ENCODE measurements at regions not wholly inside any gene's neighbourhood (a gene's known extent, or its start where the extent isn't known, plus 50 kb on each side); places are given as distances from the start of the nearest gene placed in this dataset.
A peak's percentile ranks its signal among the peaks of the same experiment; 100 is the strongest.

DNA sequence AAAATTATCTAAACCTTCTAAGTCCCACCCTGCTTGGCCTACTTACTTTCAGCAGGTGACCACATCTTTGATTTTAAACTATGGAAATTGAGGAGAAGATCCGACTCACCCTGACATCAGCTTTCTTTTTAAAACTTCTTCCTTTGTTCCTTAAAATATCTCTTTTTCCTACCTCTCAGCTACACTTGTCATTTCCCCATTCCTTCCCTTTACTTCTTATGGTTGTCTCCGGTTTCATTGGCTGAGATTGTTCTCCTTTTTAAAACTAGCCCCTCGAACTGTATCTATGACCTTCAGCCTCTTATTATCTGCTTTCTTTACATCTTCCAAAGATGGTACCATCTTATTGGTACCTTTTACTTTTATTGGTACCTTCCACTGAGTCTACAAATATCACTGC is 87.8 kb upstream of the NRIP1 start:
- peaks cover 9% of the 10 kb centered on the region for H3K27me3 Mint-ChIP-seq (ENCODE audit: low read depth, poor library complexity)
- no peak for TF ChIP-seq CTCF (IDR thresholded peaks at IDR 0.05)
- H3K27ac Mint-ChIP-seq = peak overlapping the region; percentile 0
- DNase-seq = no peak
- no peak overlapping the region for H3K4me3 Mint-ChIP-seq
- peaks cover 26% of the 10 kb centered on the region for H3K9me3 Mint-ChIP-seq
- peaks cover 12% of the 10 kb centered on the region for H3K36me3 Mint-ChIP-seq (ENCODE audit: low read depth)
- H3K4me1 Mint-ChIP-seq = no peaks in the 10 kb centered on the region

DNA sequence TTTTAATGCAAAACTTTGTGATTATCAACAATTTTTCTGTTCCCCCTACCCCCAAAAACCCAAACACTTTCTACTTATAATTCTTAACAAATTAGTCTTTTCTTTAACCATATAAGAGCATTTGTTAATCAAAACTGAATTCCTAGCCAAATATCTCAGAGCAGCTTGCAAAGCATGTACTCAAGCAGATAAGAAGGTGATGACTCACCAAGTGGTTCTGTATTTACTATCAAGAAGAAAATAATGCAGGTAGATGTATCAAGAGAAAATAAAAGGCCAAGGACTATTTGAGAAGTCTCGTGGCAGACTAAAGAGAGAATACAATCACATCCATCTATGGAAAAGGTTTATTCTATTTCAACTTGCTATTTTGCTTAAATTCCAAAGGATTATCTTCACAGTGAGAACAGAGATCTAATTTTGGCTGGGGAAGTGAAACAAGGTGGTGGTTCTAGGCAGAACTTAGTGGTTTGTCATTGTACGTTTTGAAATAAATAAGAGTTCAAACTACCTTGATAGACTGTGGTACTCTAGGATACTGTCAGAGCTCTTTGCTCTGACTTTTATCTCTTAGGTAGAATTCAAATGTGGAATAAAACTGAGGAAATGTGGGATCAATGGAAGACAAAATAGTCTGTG is 94.7 kb upstream of the NRIP1 start:
- Mint-ChIP-seq H3K27ac (no peak overlapping the region), H3K27me3 (ENCODE audit: low read depth, poor library complexity) (peaks cover 2% of the 10 kb centered on the region), H3K36me3 (ENCODE audit: low read depth) (peaks cover 15% of the 10 kb centered on the region), H3K4me3 (no peak overlapping the region), H3K4me1 (no peaks in the 10 kb centered on the region), H3K9me3 (peaks cover 27% of the 10 kb centered on the region)
- no peak for DNase-seq
- TF ChIP-seq CTCF (IDR thresholded peaks at IDR 0.05) = no peak

GRCh38 chr21:15160136-15160535 is 95.3 kb upstream of the NRIP1 start:
- no peak for DNase-seq
- Mint-ChIP-seq H3K4me3 (no peak overlapping the region), H3K36me3 (ENCODE audit: low read depth) (peaks cover 15% of the 10 kb centered on the region), H3K4me1 (no peaks in the 10 kb centered on the region), H3K27ac (no peak overlapping the region), H3K27me3 (ENCODE audit: low read depth, poor library complexity) (peaks cover 6% of the 10 kb centered on the region), H3K9me3 (peaks cover 27% of the 10 kb centered on the region)
- TF ChIP-seq CTCF (IDR thresholded peaks at IDR 0.05) = no peak

DNA sequence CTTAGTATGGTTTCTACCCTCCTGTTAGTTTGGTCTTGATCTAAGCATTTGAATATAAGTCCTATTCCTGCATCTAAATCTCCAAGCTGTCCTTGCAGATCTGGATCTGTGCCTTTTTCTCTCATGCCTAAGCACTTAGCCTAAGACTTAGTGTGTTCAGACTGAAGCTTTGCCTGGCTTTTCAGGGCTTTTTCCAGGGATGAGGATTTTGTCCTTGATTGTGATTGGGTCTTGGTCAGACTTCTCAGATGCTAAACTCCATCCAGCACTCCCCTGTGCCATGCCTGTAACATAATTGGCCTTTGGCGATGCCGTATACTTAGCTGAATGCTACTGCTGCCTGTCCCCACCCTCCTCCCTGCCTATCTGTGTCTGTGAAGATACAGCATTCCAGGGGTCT is 98.1 kb upstream of the NRIP1 start:
- Mint-ChIP-seq H3K4me1 (no peaks in the 10 kb centered on the region), H3K36me3 (ENCODE audit: low read depth) (peaks cover 4% of the 10 kb centered on the region), H3K27me3 (ENCODE audit: low read depth, poor library complexity) (peaks cover 3% of the 10 kb centered on the region), H3K4me3 (no peak overlapping the region), H3K9me3 (peaks cover 6% of the 10 kb centered on the region), H3K27ac (no peak overlapping the region)
- no peak for DNase-seq
- no peak for TF ChIP-seq CTCF (IDR thresholded peaks at IDR 0.05)

- peaks cover 3% of the 10 kb centered on the region for H3K27me3 Mint-ChIP-seq (ENCODE audit: low read depth, poor library complexity)
- no peaks in the 10 kb centered on the region for H3K36me3 Mint-ChIP-seq (ENCODE audit: low read depth)
- peaks cover 11% of the 10 kb centered on the region for H3K9me3 Mint-ChIP-seq
- no peaks in the 10 kb centered on the region for H3K4me1 Mint-ChIP-seq
- no peak for DNase-seq
- no peak for TF ChIP-seq CTCF (IDR thresholded peaks at IDR 0.05)
- H3K27ac Mint-ChIP-seq = no peak overlapping the region
- no peak overlapping the region for H3K4me3 Mint-ChIP-seq
Measured at GRCh38 chr21:15164273-15164672, 99.5 kb upstream of the NRIP1 start.

DNA sequence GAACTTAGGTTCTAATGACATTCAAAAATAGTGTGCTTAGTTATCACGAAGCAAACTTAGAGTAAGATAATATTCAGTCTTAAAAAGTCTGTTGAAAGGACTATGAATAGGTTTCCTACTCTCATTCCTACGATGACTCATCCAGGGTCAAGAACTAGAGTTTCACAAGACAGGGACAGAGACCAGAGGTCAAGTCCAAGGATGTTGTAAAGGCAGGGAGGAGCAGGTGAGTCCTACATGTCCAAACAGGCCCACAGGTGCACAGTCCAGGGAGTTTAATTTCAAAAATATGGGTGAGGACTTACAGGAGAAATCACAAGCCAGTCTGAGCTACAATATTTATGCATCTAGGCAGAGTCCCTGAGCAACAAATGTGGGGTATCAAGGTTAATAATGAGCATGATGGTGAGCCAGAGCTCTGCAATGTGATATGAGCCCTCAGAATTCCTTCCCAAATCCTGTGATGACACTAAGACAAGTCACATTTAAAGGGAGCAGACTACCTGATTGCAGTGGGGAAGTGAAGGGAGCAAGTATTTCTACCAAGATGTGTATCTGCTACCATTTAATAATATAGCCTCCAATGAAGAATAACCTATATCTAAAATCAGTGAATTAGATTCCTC is 100.0 kb upstream of the NRIP1 start:
- Mint-ChIP-seq H3K36me3 (ENCODE audit: low read depth) (no peaks in the 10 kb centered on the region), H3K27me3 (ENCODE audit: low read depth, poor library complexity) (peaks cover 3% of the 10 kb centered on the region), H3K27ac (no peak overlapping the region), H3K9me3 (peaks cover 16% of the 10 kb centered on the region), H3K4me3 (no peak overlapping the region), H3K4me1 (no peaks in the 10 kb centered on the region)
- TF ChIP-seq CTCF (IDR thresholded peaks at IDR 0.05) = no peak
- DNase-seq = no peak

Measured in nephron progenitor cell (in vitro differentiated cells).